Mesenchymal stem cell (in vitro differentiated cells and primary cell): ENCODE measurements at regions not wholly inside any gene's neighbourhood (a gene's known extent, or its start where the extent isn't known, plus 50 kb on each side); places are given as distances from the start of the nearest gene placed in this dataset.
A peak's percentile ranks its signal among the peaks of the same experiment; 100 is the strongest.

Experiments
- DNase-seq: peaks from one replicate; pipeline ENCODE4 v3.0.0-alpha.2; 2013
- H2AFZ ChIP-seq: one replicate; pipeline ENCODE4 v1.6.1; 2013; ENCODE audit warnings: low read depth, mild to moderate bottlenecking, control low read depth, inconsistent platforms, low read length, moderate library complexity
- H2AK5ac ChIP-seq: 2 replicates; pipeline ENCODE4 v1.6.1; 2013; ENCODE audit warnings: low read length, moderate library complexity, mild to moderate bottlenecking, inconsistent platforms; ENCODE audit not compliant: severe bottlenecking
- H2BK120ac ChIP-seq: one replicate; pipeline ENCODE4 v1.6.1; 2013; ENCODE audit warnings: low read depth, mild to moderate bottlenecking, inconsistent platforms, low read length, moderate library complexity
- H2BK12ac ChIP-seq, 2 experiments: one replicate each; pipeline ENCODE4 v1.6.1; 2013; ENCODE audit warnings: inconsistent platforms in 2 of 2, low read length in 2 of 2, mild to moderate bottlenecking in 2 of 2, moderate library complexity in 2 of 2, control low read depth in 1 of 2
- H2BK15ac ChIP-seq: one replicate; pipeline ENCODE4 v1.6.1; 2013; ENCODE audit warnings: mild to moderate bottlenecking, low read depth, inconsistent platforms; ENCODE audit not compliant: poor library complexity, severe bottlenecking
- H2BK5ac ChIP-seq: 2 replicates; pipeline ENCODE4 v1.6.1; 2013; ENCODE audit warnings: low read depth, mild to moderate bottlenecking, low read length, control low read depth, inconsistent platforms; ENCODE audit not compliant: poor library complexity, severe bottlenecking
- H3K14ac ChIP-seq, 2 experiments: one replicate each; pipeline ENCODE4 v1.6.1; 2013; ENCODE audit warnings: inconsistent platforms in 2 of 2, low read length in 2 of 2, control low read depth in 1 of 2, mild to moderate bottlenecking in 1 of 2, moderate library complexity in 1 of 2
- H3K18ac ChIP-seq, 2 experiments: one replicate each; pipeline ENCODE4 v1.6.1; 2013; ENCODE audit warnings: inconsistent platforms in 2 of 2, low read length in 2 of 2, control low read depth in 1 of 2, low read depth in 1 of 2, mild to moderate bottlenecking in 1 of 2
- H3K23ac ChIP-seq, 2 experiments: one replicate each; pipeline ENCODE4 v1.6.1; 2013; ENCODE audit warnings: inconsistent platforms in 2 of 2, low read length in 2 of 2, mild to moderate bottlenecking in 2 of 2, moderate library complexity in 2 of 2, control low read depth in 1 of 2
- H3K27ac ChIP-seq: 2 replicates; pipeline ENCODE4 v1.5.1; 2013; ENCODE audit warnings: mild to moderate bottlenecking, moderate library complexity, low read length, control low read depth, inconsistent platforms; ENCODE audit not compliant: poor library complexity, severe bottlenecking
- H3K27me3 ChIP-seq, 2 experiments: 2 replicates each; pipeline versions ENCODE4 v1.6.1 to v1.7.0; 2013; ENCODE audit warnings: low read length in 2 of 2, mild to moderate bottlenecking in 2 of 2, moderate library complexity in 2 of 2, control low read depth in 1 of 2, inconsistent platforms in 1 of 2; ENCODE audit not compliant: control insufficient read depth in 1 of 2, insufficient read depth in 1 of 2
- H3K36me3 ChIP-seq, 2 experiments: 2 replicates each; pipeline versions ENCODE4 v1.6.1 to v1.7.0; 2013; ENCODE audit warnings: low read length in 2 of 2, control low read depth in 1 of 2, inconsistent platforms in 1 of 2, low read depth in 1 of 2, mild to moderate bottlenecking in 1 of 2; ENCODE audit not compliant: insufficient read depth in 2 of 2, control insufficient read depth in 1 of 2
- H3K4ac ChIP-seq, 2 experiments: one replicate each; pipeline ENCODE4 v1.6.1; 2013; ENCODE audit warnings: inconsistent platforms in 2 of 2, low read length in 2 of 2, mild to moderate bottlenecking in 2 of 2, moderate library complexity in 2 of 2, control low read depth in 1 of 2, low read depth in 1 of 2
- H3K4me1 ChIP-seq: 2 replicates; pipeline ENCODE4 v1.6.1; 2013; ENCODE audit warnings: low read depth, low read length, control low read depth; ENCODE audit not compliant: control insufficient read depth, insufficient read depth
- H3K4me2 ChIP-seq: 2 replicates; pipeline ENCODE4 v1.6.1; 2013; ENCODE audit warnings: low read length, mild to moderate bottlenecking, inconsistent platforms; ENCODE audit not compliant: poor library complexity, severe bottlenecking
- H3K4me3 ChIP-seq, 2 experiments: 2 replicates each; pipeline versions ENCODE4 v1.5.1 to v1.7.0; 2013; ENCODE audit warnings: low read length in 2 of 2, mild to moderate bottlenecking in 2 of 2, control low read depth in 1 of 2, low read depth in 1 of 2; ENCODE audit not compliant: insufficient read depth in 1 of 2
- H3K79me1 ChIP-seq: replicated peaks from 2 replicates; pipeline ENCODE4 v1.6.1; 2013; ENCODE audit warnings: mild to moderate bottlenecking, control low read depth, low read length, inconsistent platforms; ENCODE audit not compliant: poor library complexity, severe bottlenecking
- H3K9ac ChIP-seq: 2 replicates; pipeline ENCODE4 v1.7.0; 2013; ENCODE audit warnings: mild to moderate bottlenecking, low read length, moderate library complexity
- H3K9me3 ChIP-seq: 2 replicates; pipeline ENCODE4 v1.7.0; 2013; ENCODE audit warnings: mild to moderate bottlenecking, low read length; ENCODE audit not compliant: control insufficient read depth
- H4K8ac ChIP-seq: one replicate; pipeline ENCODE4 v1.6.1; 2013; ENCODE audit warnings: inconsistent platforms, mild to moderate bottlenecking, low read length, moderate library complexity
- H4K91ac ChIP-seq: one replicate; pipeline ENCODE4 v1.6.1; 2013; ENCODE audit warnings: mild to moderate bottlenecking, low read length, inconsistent platforms
- WGBS: methylation state at CpG from one replicate; pipeline ENCODE4 v1.1.7; 2013; ENCODE audit warnings: mixed read lengths; 5-methylcytosine and 5-hydroxymethylcytosine counted together

DNA sequence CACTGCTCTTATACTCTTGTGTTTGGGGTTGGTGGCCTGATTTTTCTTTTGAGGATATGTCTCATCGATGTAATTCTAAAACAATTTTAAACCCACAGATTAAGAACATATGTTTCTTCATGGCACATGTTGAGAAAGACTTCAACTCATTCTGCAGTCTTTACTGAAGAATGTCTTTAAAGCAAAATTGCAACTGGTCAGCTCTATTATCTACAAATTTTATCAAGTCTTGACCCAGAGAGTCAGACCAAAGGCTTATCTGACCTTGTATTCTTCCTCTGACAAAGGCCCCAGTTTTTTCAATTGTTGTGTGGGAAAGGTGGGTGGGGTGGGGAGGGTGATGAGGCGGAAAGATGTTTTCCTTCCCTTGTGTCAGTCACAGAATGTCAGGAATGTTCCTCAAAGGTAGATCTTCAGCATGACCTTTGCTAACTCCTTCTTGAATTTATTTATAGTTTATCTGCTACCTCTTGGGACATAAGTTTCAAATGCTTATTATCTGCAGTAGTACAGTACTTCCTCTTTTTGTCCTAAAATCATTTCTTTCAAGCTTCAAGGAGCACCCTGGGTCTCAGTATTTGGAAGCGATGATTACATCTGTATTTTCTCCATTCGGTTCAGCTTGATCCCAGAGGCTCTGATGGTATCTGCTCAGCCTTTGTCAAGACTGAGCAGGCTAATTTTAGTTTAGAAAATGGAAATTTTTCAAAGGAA is 63.2 kb upstream of the TIAM2 start:
- 70% methylated on average over 2 of the region's 4 CpGs for WGBS
- DNase-seq: peak; percentile 16
- H3K9me3 ChIP-seq: no peaks in the 10 kb centered on the region
- no peak overlapping the region for H2AFZ ChIP-seq
- no peak overlapping the region for H3K27ac ChIP-seq
- no peak overlapping the region for H2BK120ac ChIP-seq
- H3K23ac ChIP-seq: no peak overlapping the region
- H3K4ac ChIP-seq: no peak overlapping the region
- no peak overlapping the region for H2BK5ac ChIP-seq
- H2BK15ac ChIP-seq: no peak overlapping the region
- H4K91ac ChIP-seq: no peak overlapping the region
- no peak overlapping the region for H3K18ac ChIP-seq
- peak overlapping the region; percentile 54 for H3K9ac ChIP-seq
- no peaks in the 10 kb centered on the region for H3K36me3 ChIP-seq
- H3K4me3 ChIP-seq: peak overlapping the region in 1 of 2 experiments; percentile 52
- H3K4me1 ChIP-seq: peaks cover 5% of the 10 kb centered on the region
- H2AK5ac ChIP-seq: peak overlapping the region; percentile 39
- H3K14ac ChIP-seq: no peak overlapping the region
- H4K8ac ChIP-seq: no peak overlapping the region
- no peaks in the 10 kb centered on the region for H3K27me3 ChIP-seq
- H3K79me1 ChIP-seq: peaks cover 5% of the 10 kb centered on the region
- H2BK12ac ChIP-seq: no peak overlapping the region
- no peak overlapping the region for H3K4me2 ChIP-seq

DNA sequence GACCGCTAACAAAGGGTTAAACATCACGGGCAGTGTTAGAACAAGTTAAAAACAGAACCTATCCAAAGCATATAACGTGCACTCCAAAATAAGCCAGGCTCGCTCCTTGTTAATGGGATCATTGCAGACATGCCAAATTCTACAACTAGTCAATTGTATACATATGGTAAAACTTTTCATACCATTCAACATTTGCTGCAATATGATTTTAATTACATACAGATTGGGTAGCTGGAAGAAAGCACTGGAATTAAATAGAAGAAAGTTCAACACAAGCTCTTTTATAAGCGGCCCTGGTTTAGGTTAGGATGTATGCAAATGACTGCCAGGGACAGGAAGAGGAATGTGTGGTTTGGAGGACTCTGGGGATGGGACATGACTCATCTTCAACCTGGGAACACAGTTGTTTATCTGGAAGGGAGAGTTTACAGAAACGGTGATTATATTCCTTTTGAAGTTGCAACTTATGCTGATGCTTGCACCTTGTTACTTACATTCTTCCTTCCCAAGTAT is 62.5 kb upstream of the TIAM2 start:
- no peak overlapping the region for H2BK120ac ChIP-seq
- H4K8ac ChIP-seq: no peak overlapping the region

GRCh38 chr6:154933181-154933827 is 61.8 kb upstream of the TIAM2 start:
- WGBS: 81% methylated on average over 10 of the region's 10 CpGs
- no peak overlapping the region for H3K4me3 ChIP-seq
- H2BK120ac ChIP-seq: no peak overlapping the region
- peak overlapping the region in 1 of 2 experiments; percentile 69 for H3K4ac ChIP-seq
- peak overlapping the region in 1 of 2 experiments; percentile 77 for H3K23ac ChIP-seq
- H3K36me3 ChIP-seq: no peaks in the 10 kb centered on the region
- no peak overlapping the region for H4K8ac ChIP-seq
- no peak overlapping the region for H3K4me2 ChIP-seq
- no peaks in the 10 kb centered on the region for H3K27me3 ChIP-seq
- H2AFZ ChIP-seq: no peak overlapping the region
- no peak overlapping the region for H2BK15ac ChIP-seq
- H3K9me3 ChIP-seq: no peaks in the 10 kb centered on the region
- no peak overlapping the region for H3K9ac ChIP-seq
- peak overlapping the region in 1 of 2 experiments; percentile 95 for H2BK12ac ChIP-seq
- peak overlapping the region in 1 of 2 experiments; percentile 71 for H3K14ac ChIP-seq
- peaks cover 12% of the 10 kb centered on the region for H3K4me1 ChIP-seq
- peaks cover 5% of the 10 kb centered on the region for H3K79me1 ChIP-seq
- peak overlapping the region in 1 of 2 experiments; percentile 81 for H3K18ac ChIP-seq
- H3K27ac ChIP-seq: no peak overlapping the region
- H2BK5ac ChIP-seq: no peak overlapping the region
- peak; percentile 26 for DNase-seq
- H2AK5ac ChIP-seq: peak overlapping the region; percentile 3
- H4K91ac ChIP-seq: no peak overlapping the region

More for the DNA sequence above, 62.5 kb upstream of the TIAM2 start:
- Histone ChIP-seq H3K4me2 (no peak overlapping the region), H3K9me3 (no peaks in the 10 kb centered on the region), H2AFZ (no peak overlapping the region), H3K4me1 (peaks cover 7% of the 10 kb centered on the region), H3K18ac (no peak overlapping the region), H3K4ac (no peak overlapping the region), H3K9ac (peak overlapping the region; percentile 54), H3K23ac (no peak overlapping the region), H2AK5ac (peak overlapping the region; percentile 39), H3K27ac (peak overlapping the region; percentile 14), H2BK5ac (no peak overlapping the region), H2BK12ac (peak overlapping the region in 1 of 2 experiments; percentile 61), H3K36me3 (no peaks in the 10 kb centered on the region), H3K27me3 (no peaks in the 10 kb centered on the region), H3K4me3 (peak overlapping the region in 1 of 2 experiments; percentile 52), H4K91ac (no peak overlapping the region), H3K79me1 (peaks cover 5% of the 10 kb centered on the region), H2BK15ac (no peak overlapping the region), H3K14ac (no peak overlapping the region)
- WGBS: 28% methylated on average over 5 of the region's 6 CpGs
- DNase-seq: peak; percentile 85
